ENCODE measurements at regions not wholly inside any gene's neighbourhood (a gene's known extent, or its start where the extent isn't known, plus 50 kb on each side); places are given as distances from the start of the nearest gene placed in this dataset.

DNA sequence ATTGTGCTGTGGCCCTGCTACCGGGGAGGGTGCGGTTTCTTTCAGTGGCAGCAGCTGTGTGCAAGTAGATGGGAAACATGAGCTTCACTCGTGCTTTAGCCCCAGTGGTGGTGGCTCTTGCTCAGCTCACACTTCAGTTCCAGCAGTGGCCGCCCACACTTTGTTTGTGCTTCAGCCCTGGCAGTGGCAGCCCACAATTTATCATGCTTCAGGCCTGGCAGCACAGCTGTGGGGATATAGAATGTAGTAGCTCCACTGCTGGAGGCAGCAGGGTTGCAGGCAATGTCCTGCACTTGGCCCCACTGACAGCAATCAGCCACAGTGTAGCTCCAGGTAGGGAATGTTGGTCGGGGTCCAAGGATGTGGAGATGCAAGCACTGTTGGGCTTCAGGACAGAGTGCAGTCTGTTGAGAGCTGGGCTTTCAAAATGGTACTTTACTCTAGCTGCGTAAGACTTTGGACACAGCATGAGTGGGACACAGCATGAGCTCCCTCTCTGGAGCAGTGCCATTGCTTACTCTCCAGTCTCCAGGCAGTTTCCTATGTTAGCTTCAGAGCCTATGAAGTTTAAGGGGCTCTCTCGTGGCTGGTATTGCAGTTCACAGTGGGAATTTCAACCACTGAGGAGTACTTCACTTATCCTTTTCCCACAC lies 413.1 kb downstream of the PDGFC start:
- Histone ChIP-seq H3K4me3 (no peak overlapping the region), H3K27ac (no peak overlapping the region), H3K36me3 (no peaks in the 10 kb centered on the region), H3K27me3 (no peaks in the 10 kb centered on the region), H3K4me1 (no peaks in the 10 kb centered on the region), H3K9me3 (no peaks in the 10 kb centered on the region)
- intact Hi-C loops (cut with DNase I) = no loop called here
- TF ChIP-seq POLR2A (IDR thresholded peaks at IDR 0.05) (no peak), CTCF (IDR thresholded peaks at IDR 0.05) (no peak), POLR2AphosphoS5 (IDR thresholded peaks at IDR 0.05; ENCODE audit: insufficient read depth in 1 of 2, low read depth in 1 of 2) (no peak)
- DNase-seq (ENCODE audit: extremely low spot score in 2 of 2) = no peak

GRCh38 chr4:156557920-156558319 lies 413.7 kb downstream of the PDGFC start:
- H3K9me3 ChIP-seq = no peaks in the 10 kb centered on the region
- no peak for DNase-seq (ENCODE audit: extremely low spot score in 2 of 2)
- intact Hi-C loops (cut with DNase I) = no loop called here

GRCh38 chr4:156556336-156556735 lies 415.3 kb downstream of the PDGFC start:
- H3K27ac ChIP-seq = no peak overlapping the region
- no peak overlapping the region for H3K4me3 ChIP-seq
- H3K4me1 ChIP-seq = no peaks in the 10 kb centered on the region
- no peaks in the 10 kb centered on the region for H3K9me3 ChIP-seq
- no peak for TF ChIP-seq POLR2A (IDR thresholded peaks at IDR 0.05)
- no peak for TF ChIP-seq POLR2AphosphoS5 (IDR thresholded peaks at IDR 0.05; ENCODE audit: insufficient read depth in 1 of 2, low read depth in 1 of 2)
- TF ChIP-seq CTCF (IDR thresholded peaks at IDR 0.05) = no peak
- no peak for DNase-seq (ENCODE audit: extremely low spot score in 2 of 2)
- intact Hi-C loops (cut with DNase I) = no loop called here
- H3K27me3 ChIP-seq = no peaks in the 10 kb centered on the region
- H3K36me3 ChIP-seq = no peaks in the 10 kb centered on the region

More at GRCh38 chr4:156557920-156558319, 413.7 kb downstream of the PDGFC start:
- Histone ChIP-seq H3K4me3 (no peak overlapping the region), H3K4me1 (no peaks in the 10 kb centered on the region), H3K27ac (no peak overlapping the region), H3K36me3 (no peaks in the 10 kb centered on the region), H3K27me3 (no peaks in the 10 kb centered on the region)
- TF ChIP-seq POLR2A (IDR thresholded peaks at IDR 0.05) = no peak
- no peak for TF ChIP-seq POLR2AphosphoS5 (IDR thresholded peaks at IDR 0.05; ENCODE audit: insufficient read depth in 1 of 2, low read depth in 1 of 2)
- no peak for TF ChIP-seq CTCF (IDR thresholded peaks at IDR 0.05)

DNA sequence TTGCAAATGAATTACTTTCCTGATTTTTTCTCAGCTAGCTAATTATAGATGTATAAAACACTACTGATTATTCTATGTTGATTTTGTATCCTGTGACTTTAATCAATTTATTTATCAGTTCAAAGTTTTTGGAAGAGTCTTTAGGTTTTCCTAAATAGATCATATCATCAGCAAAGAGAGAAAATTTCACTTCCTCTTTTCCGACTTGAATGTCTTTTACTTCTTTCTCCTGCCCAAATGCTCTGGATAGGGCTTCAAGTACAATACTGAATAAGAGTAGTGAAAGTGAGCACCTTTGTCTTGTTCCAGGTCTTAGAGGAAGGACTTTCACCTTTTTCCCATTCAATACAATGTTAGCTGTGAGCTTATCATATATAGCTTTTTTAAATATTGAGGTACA lies 417.9 kb downstream of the PDGFC start:
- Histone ChIP-seq H3K36me3 (no peaks in the 10 kb centered on the region), H3K27ac (no peak overlapping the region), H3K9me3 (no peaks in the 10 kb centered on the region), H3K4me1 (no peaks in the 10 kb centered on the region), H3K27me3 (no peaks in the 10 kb centered on the region), H3K4me3 (no peak overlapping the region)
- no peak for DNase-seq (ENCODE audit: extremely low spot score in 2 of 2)
- no peak for TF ChIP-seq POLR2A (IDR thresholded peaks at IDR 0.05)
- TF ChIP-seq POLR2AphosphoS5 (IDR thresholded peaks at IDR 0.05; ENCODE audit: insufficient read depth in 1 of 2, low read depth in 1 of 2) = no peak
- intact Hi-C loops (cut with DNase I) = no loop called here

DNA sequence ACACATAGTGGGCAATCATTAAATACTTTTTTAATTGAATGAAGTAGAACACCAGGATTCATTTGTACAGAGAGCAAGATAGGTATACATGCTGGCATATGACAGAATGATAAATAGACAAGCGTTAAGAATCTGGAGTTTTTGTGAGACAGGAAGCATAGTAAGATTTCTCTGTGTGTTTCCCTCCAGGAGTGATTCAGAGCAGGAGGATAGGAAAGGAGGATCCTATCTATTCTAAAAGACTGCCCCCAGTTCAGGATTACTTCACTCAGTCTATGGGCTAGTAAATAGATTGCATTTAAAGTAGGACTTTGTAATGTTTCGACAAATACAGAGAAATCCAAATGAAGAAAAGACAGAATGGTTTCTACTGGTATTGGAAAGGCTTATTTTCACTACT lies 423.7 kb downstream of the PDGFC start:
- H3K4me3 ChIP-seq = no peak overlapping the region
- no peaks in the 10 kb centered on the region for H3K4me1 ChIP-seq
- TF ChIP-seq POLR2AphosphoS5 (IDR thresholded peaks at IDR 0.05; ENCODE audit: insufficient read depth in 1 of 2, low read depth in 1 of 2) = no peak
- TF ChIP-seq CTCF (IDR thresholded peaks at IDR 0.05) = no peak
- no peak for TF ChIP-seq POLR2A (IDR thresholded peaks at IDR 0.05)
- no peaks in the 10 kb centered on the region for H3K36me3 ChIP-seq
- H3K9me3 ChIP-seq = no peaks in the 10 kb centered on the region
- intact Hi-C loops (cut with DNase I) = no loop called here
- no peak for DNase-seq (ENCODE audit: extremely low spot score in 2 of 2)
- H3K27me3 ChIP-seq = no peaks in the 10 kb centered on the region
- no peak overlapping the region for H3K27ac ChIP-seq
